Peyer's patch (tissue), 4 donors: ENCODE measurements at regions not wholly inside any gene's neighbourhood (a gene's known extent, or its start where the extent isn't known, plus 50 kb on each side); places are given as distances from the start of the nearest gene placed in this dataset.

Experiments
- POLR2A ChIP-seq, 2 donors: fragments of 450-650 bp; IDR thresholded peaks; one replicate each; pipeline ENCODE4 v1.5.1; 2017; ENCODE audit warnings: antibody characterized with exemption in 2 of 2, mild to moderate bottlenecking in 2 of 2, moderate library complexity in 2 of 2
- TF ChIP-seq, protein P1 (sequence below), 6 experiments: fragments of 450-650 bp in 4 of 6; fragments of 200-600 bp in 2 of 6; sonication (generic) in 1 of 6; IDR thresholded peaks; one replicate each; pipeline ENCODE4 v1.5.1; 2017 to 2019; ENCODE audit warnings: antibody characterized with exemption in 6 of 6, mild to moderate bottlenecking in 3 of 6, moderate library complexity in 1 of 6

DNA sequence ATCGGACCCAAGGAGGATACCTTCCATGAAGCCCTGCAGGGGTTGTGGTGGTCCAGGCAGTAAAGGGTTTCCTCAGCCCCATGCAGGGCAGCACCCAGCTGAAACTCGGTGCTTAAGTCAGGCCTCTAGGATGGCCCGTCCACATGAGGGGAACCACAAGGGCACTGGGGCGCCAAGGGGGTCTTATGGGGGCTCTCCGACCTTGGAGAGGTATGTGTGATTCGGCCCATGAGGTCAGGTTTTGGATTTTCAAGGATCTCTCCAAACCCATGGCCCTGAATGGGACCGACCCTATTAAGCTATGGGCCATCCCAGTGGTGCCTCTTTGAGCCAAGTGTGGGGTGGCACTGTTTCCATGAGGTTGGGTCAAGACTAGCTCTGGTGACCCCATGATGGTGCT is 233.3 kb downstream of the SNRPN start:
- TF ChIP-seq, protein P1, sequence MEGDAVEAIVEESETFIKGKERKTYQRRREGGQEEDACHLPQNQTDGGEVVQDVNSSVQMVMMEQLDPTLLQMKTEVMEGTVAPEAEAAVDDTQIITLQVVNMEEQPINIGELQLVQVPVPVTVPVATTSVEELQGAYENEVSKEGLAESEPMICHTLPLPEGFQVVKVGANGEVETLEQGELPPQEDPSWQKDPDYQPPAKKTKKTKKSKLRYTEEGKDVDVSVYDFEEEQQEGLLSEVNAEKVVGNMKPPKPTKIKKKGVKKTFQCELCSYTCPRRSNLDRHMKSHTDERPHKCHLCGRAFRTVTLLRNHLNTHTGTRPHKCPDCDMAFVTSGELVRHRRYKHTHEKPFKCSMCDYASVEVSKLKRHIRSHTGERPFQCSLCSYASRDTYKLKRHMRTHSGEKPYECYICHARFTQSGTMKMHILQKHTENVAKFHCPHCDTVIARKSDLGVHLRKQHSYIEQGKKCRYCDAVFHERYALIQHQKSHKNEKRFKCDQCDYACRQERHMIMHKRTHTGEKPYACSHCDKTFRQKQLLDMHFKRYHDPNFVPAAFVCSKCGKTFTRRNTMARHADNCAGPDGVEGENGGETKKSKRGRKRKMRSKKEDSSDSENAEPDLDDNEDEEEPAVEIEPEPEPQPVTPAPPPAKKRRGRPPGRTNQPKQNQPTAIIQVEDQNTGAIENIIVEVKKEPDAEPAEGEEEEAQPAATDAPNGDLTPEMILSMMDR (IDR thresholded peaks at IDR 0.05): no peak
- no peak for TF ChIP-seq POLR2A (IDR thresholded peaks at IDR 0.05)
